Cerebellar nuclear complex (tissue), 1 donor: ENCODE measurements at regions not wholly inside any gene's neighbourhood (a gene's known extent, or its start where the extent isn't known, plus 50 kb on each side); places are given as distances from the start of the nearest gene placed in this dataset.

Source experiments
- DNase-seq, 2 experiments: peaks; one replicate each; lab custom pipeline; 2025; lab: John Stamatoyannopoulos, UW

GRCh38 chr5:91722736-91723467 lies 339.8 kb upstream of the ARRDC3 start:
- no peak for DNase-seq

- DNase-seq: no peak
Measured at GRCh38 chr5:91712718-91713117, 329.6 kb upstream of the ARRDC3 start.

GRCh38 chr5:91707521-91707841 lies 324.4 kb upstream of the ARRDC3 start:
- DNase-seq: no peak

- no peak for DNase-seq
Measured at GRCh38 chr5:91706785-91707520, 323.8 kb upstream of the ARRDC3 start.

- DNase-seq: no peak
Measured at GRCh38 chr5:91703128-91703527, 320.0 kb upstream of the ARRDC3 start.

- no peak for DNase-seq
Measured at GRCh38 chr5:91699429-91699828, 316.3 kb upstream of the ARRDC3 start.

- DNase-seq: no peak
Measured at GRCh38 chr5:91691592-91691991, 308.5 kb upstream of the ARRDC3 start.

GRCh38 chr5:91690921-91691320 lies 307.8 kb upstream of the ARRDC3 start:
- no peak for DNase-seq

GRCh38 chr5:91687430-91687829 lies 304.3 kb upstream of the ARRDC3 start:
- no peak for DNase-seq

GRCh38 chr5:91684625-91685024 lies 301.5 kb upstream of the ARRDC3 start:
- DNase-seq: no peak

- DNase-seq: no peak
Measured at GRCh38 chr5:91670563-91670962, 287.4 kb upstream of the ARRDC3 start.

GRCh38 chr5:91670122-91670521 lies 287.0 kb upstream of the ARRDC3 start:
- DNase-seq: no peak

GRCh38 chr5:91668261-91668660 lies 285.1 kb upstream of the ARRDC3 start:
- DNase-seq: no peak

- DNase-seq: no peak
Measured at GRCh38 chr5:91652678-91653077, 269.6 kb upstream of the ARRDC3 start.

GRCh38 chr5:91651704-91652103 lies 268.6 kb upstream of the ARRDC3 start:
- no peak for DNase-seq

- DNase-seq: no peak
Measured at GRCh38 chr5:91645347-91645746, 262.2 kb upstream of the ARRDC3 start.

GRCh38 chr5:91643797-91644196 lies 260.7 kb upstream of the ARRDC3 start:
- DNase-seq: no peak

GRCh38 chr5:91642581-91642980 lies 259.5 kb upstream of the ARRDC3 start:
- DNase-seq: no peak

- no peak for DNase-seq
Measured at GRCh38 chr5:91641730-91642350, 258.7 kb upstream of the ARRDC3 start.

- DNase-seq: no peak
Measured at GRCh38 chr5:91639744-91640143, 256.6 kb upstream of the ARRDC3 start.

- DNase-seq: no peak
Measured at GRCh38 chr5:91638010-91638409, 254.9 kb upstream of the ARRDC3 start.

GRCh38 chr5:91635950-91636734 lies 253.0 kb upstream of the ARRDC3 start:
- no peak for DNase-seq
